ENCODE measurements at regions not wholly inside any gene's neighbourhood (a gene's known extent, or its start where the extent isn't known, plus 50 kb on each side); places are given as distances from the start of the nearest gene placed in this dataset.

DNA sequence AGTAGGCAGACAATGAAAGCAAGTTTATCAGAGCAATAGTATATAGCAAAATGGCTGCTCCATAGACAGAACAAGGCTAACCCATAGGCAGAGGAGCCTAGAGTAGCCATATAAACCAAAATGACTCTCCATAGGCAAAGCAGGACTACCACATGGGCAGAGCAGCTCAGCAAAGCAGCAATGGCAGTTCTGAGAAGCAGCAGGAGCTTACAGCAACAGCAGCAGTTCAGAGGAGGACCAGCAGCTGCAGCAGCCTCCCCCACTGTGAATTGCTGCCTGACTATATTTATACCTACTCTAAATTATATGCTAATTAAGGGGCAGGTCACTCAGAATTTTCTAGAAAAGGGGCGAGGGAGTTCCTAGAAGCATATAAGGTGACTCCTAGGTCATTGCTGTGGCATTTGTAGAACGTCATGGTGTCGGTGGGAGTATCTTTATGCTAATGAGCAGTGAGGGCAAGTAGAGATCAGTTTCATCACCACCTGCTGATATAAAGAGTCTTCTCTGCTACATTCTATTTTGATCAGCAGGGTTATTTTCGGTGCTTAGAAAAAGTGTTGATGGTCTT, 1115.5 kb downstream of the DTWD2 start:
- TF ChIP-seq POLR2A (IDR thresholded peaks at IDR 0.05) (no peak), POLR2AphosphoS5 (IDR thresholded peaks at IDR 0.05) (no peak)
